Activated gamma-delta T cell treated with anti-CD3 and anti-CD28 coated beads, Interleukin-2, amount 50 U/mL, for 16 hours (primary cell): ENCODE measurements at regions not wholly inside any gene's neighbourhood (a gene's known extent, or its start where the extent isn't known, plus 50 kb on each side); places are given as distances from the start of the nearest gene placed in this dataset.
"Not testable (repeated sequence)": the region's sequence is repeated elsewhere in the genome, so short reads cannot be mapped to it uniquely, and the experiment has no call there.

ENCODE experiments used
- DNase-seq: peaks from one replicate; pipeline ENCODE4 v3.0.0-alpha.2; 2020; ENCODE audit warnings: low read depth

GRCh38 chr4:12172198-12172973, 743.7 kb upstream of the HS3ST1 start:
- DNase-seq = no peak

GRCh38 chr4:12170308-12170707, 741.6 kb upstream of the HS3ST1 start:
- DNase-seq = no peak

- no peak for DNase-seq
Observed at GRCh38 chr4:12165616-12166015, 736.9 kb upstream of the HS3ST1 start.

GRCh38 chr4:12146339-12146738, 717.6 kb upstream of the HS3ST1 start:
- DNase-seq = no peak

GRCh38 chr4:12145768-12146167, 717.1 kb upstream of the HS3ST1 start:
- no peak for DNase-seq

- no peak for DNase-seq
Observed at GRCh38 chr4:12145106-12145505, 716.4 kb upstream of the HS3ST1 start.

GRCh38 chr4:12144051-12144450, 715.4 kb upstream of the HS3ST1 start:
- DNase-seq = no peak

- DNase-seq = no peak
Observed at GRCh38 chr4:12140864-12141263, 712.2 kb upstream of the HS3ST1 start.

GRCh38 chr4:12139296-12139695, 710.6 kb upstream of the HS3ST1 start:
- DNase-seq = no peak

- no peak for DNase-seq
Observed at GRCh38 chr4:12138488-12138887, 709.8 kb upstream of the HS3ST1 start.

GRCh38 chr4:12137575-12137974, 708.9 kb upstream of the HS3ST1 start:
- DNase-seq = no peak

- DNase-seq = no peak
Observed at GRCh38 chr4:12126474-12126873, 697.8 kb upstream of the HS3ST1 start.

- no peak for DNase-seq
Observed at GRCh38 chr4:12124138-12124537, 695.4 kb upstream of the HS3ST1 start.

GRCh38 chr4:12123707-12124106, 695.0 kb upstream of the HS3ST1 start:
- no peak for DNase-seq

GRCh38 chr4:12122316-12122715, 693.6 kb upstream of the HS3ST1 start:
- DNase-seq = no peak

- DNase-seq = no peak
Observed at GRCh38 chr4:12120968-12121367, 692.3 kb upstream of the HS3ST1 start.

- DNase-seq = no peak
Observed at GRCh38 chr4:12118651-12119213, 690.0 kb upstream of the HS3ST1 start.

- DNase-seq = no peak
Observed at GRCh38 chr4:12116009-12116552, 687.4 kb upstream of the HS3ST1 start.

GRCh38 chr4:12110627-12111026, 681.9 kb upstream of the HS3ST1 start:
- DNase-seq = no peak

- not testable (repeated sequence) for DNase-seq
Observed at GRCh38 chr4:12109056-12109455, 680.4 kb upstream of the HS3ST1 start.

GRCh38 chr4:12105519-12105918, 676.8 kb upstream of the HS3ST1 start:
- no peak for DNase-seq

- DNase-seq = not testable (repeated sequence)
Observed at GRCh38 chr4:12089920-12090319, 661.2 kb upstream of the HS3ST1 start.

- DNase-seq = no peak
Observed at GRCh38 chr4:12084690-12085089, 656.0 kb upstream of the HS3ST1 start.

GRCh38 chr4:12071316-12071715, 642.6 kb upstream of the HS3ST1 start:
- DNase-seq = no peak
